Panc1 (cell line): ENCODE measurements at regions not wholly inside any gene's neighbourhood (a gene's known extent, or its start where the extent isn't known, plus 50 kb on each side); places are given as distances from the start of the nearest gene placed in this dataset.
"Not testable (repeated sequence)": the region's sequence is repeated elsewhere in the genome, so short reads cannot be mapped to it uniquely, and the experiment has no call there.

Experiments used
- ATAC-seq: fragments of 200-7000 bp; cut with Tn5 transposase; 2 replicates; pipeline ENCODE4 v1.9.1; 2020; ENCODE audit warnings: mild to moderate bottlenecking, moderate library complexity
- BruUV-seq: library from RNA; stranded (reverse); fragments of 400-500 nt; replicated peaks from 2 replicates; lab custom pipeline; 2021; lab: Mats Ljungman, UMichigan
- CTCF ChIA-PET: fragments of 300-600 bp; sonication (Branson Sonifier 250); formaldehyde crosslinking; loops from one replicate; lab custom pipeline; 2022; ENCODE audit warnings: antibody characterized with exemption; lab: Charles Lee
- POLR2A ChIA-PET: fragments of 300-600 bp; sonication (Branson Sonifier 250); formaldehyde crosslinking; loops from one replicate; lab custom pipeline; 2022; ENCODE audit warnings: antibody characterized with exemption; lab: Charles Lee
- DNase-seq: peaks from one replicate; pipeline ENCODE4 v3.0.0-alpha.2; 2010; ENCODE audit warnings: low read depth, low spot score
- H3K27ac ChIP-seq: 2 replicates; pipeline ENCODE4 v1.5.1; 2011; ENCODE audit warnings: mild to moderate bottlenecking, low read length, inconsistent platforms
- H3K27me3 ChIP-seq: fragments of 200-500 bp; sonication (Bioruptor generic); 2 replicates; pipeline ENCODE4 v1.6.0; 2014; ENCODE audit warnings: low read length, inconsistent platforms; ENCODE audit not compliant: control insufficient read depth, insufficient read depth
- H3K36me3 ChIP-seq: fragments of 200-500 bp; sonication (Bioruptor generic); 2 replicates; pipeline ENCODE4 v1.5.1; 2014; ENCODE audit warnings: inconsistent platforms, mild to moderate bottlenecking, low read length, moderate library complexity; ENCODE audit not compliant: control insufficient read depth, insufficient read depth
- H3K4me1 ChIP-seq: 2 replicates; pipeline ENCODE4 v1.5.1; 2011; ENCODE audit warnings: inconsistent platforms, mild to moderate bottlenecking, low read length, moderate library complexity; ENCODE audit not compliant: control insufficient read depth, insufficient read depth
- H3K4me3 ChIP-seq, 2 experiments: 2 replicates each; pipeline ENCODE4 v1.5.1; 2011 to 2012; ENCODE audit warnings: low read depth in 2 of 2, low read length in 2 of 2, mild to moderate bottlenecking in 2 of 2, inconsistent platforms in 1 of 2, moderate library complexity in 1 of 2
- H3K9me3 ChIP-seq: fragments of 200-500 bp; sonication (Bioruptor generic); 2 replicates; pipeline ENCODE4 v1.5.1; 2014; ENCODE audit warnings: low read depth, mild to moderate bottlenecking, inconsistent platforms, low read length, moderate library complexity; ENCODE audit not compliant: control insufficient read depth, insufficient read depth
- CTCF ChIP-seq: fragments of 450-650 bp; IDR thresholded peaks from 2 replicates; pipeline ENCODE4 v1.5.1; 2017; ENCODE audit warnings: mild to moderate bottlenecking
- POLR2AphosphoS5 ChIP-seq: IDR thresholded peaks from 2 replicates; pipeline ENCODE4 v1.6.1; 2012; ENCODE audit warnings: mild to moderate bottlenecking, low read depth, low read length, moderate library complexity
- REST ChIP-seq, 2 experiments: IDR thresholded peaks; 2 replicates each; pipeline ENCODE4 v1.6.1; 2011 to 2012; ENCODE audit warnings: low read depth in 2 of 2, control low read depth in 1 of 2, low read length in 1 of 2, mild to moderate bottlenecking in 1 of 2, moderate library complexity in 1 of 2; ENCODE audit not compliant: insufficient read depth in 1 of 2
- SIN3A ChIP-seq: IDR thresholded peaks from 2 replicates; pipeline ENCODE4 v1.6.1; 2012; ENCODE audit warnings: low read depth, mild to moderate bottlenecking, low read length, moderate library complexity, borderline replicate concordance; ENCODE audit not compliant: insufficient read depth
- TCF7L2 ChIP-seq: IDR thresholded peaks from 2 replicates; pipeline ENCODE4 v1.6.1; 2011; ENCODE audit warnings: mild to moderate bottlenecking, low read depth, low read length, inconsistent platforms
- in situ Hi-C: cut with HindIII; loops from 2 replicates; pipeline ENCODE4 v1.10.0; 2016; ENCODE audit warnings: low sequenced_read_pairs, low pct_unique_long_range_greater_than_20kb
- intact Hi-C: fragments of 100-400 bp; cut with micrococcal nuclease; formaldehyde crosslinking; loops from one replicate; pipeline ENCODE4 v1.10.0; 2022; ENCODE audit not compliant: unreplicated experiment

GRCh38 chrX:112931900-112932299 lies 91.3 kb upstream of the AMOT start:
- in situ Hi-C loops = no loop called here
- ATAC-seq (no peak), DNase-seq (no peak)
- intact Hi-C loops = no loop called here
- CTCF ChIA-PET = no interaction called here
- BruUV-seq = no TSS peak
- H3K36me3 ChIP-seq = no peaks in the 10 kb centered on the region
- POLR2A ChIA-PET = no interaction called here
- H3K4me1 ChIP-seq = no peaks in the 10 kb centered on the region
- no peak overlapping the region for H3K4me3 ChIP-seq
- no peak overlapping the region for H3K27ac ChIP-seq
- H3K27me3 ChIP-seq = no peaks in the 10 kb centered on the region
- H3K9me3 ChIP-seq = no peaks in the 10 kb centered on the region
- TF ChIP-seq REST (IDR thresholded peaks at IDR 0.05; ENCODE audit: insufficient read depth in 1 of 2, low read depth in 2 of 2, low read length in 1 of 2) (no peak), POLR2AphosphoS5 (no peak)

- ATAC-seq = no peak
- Histone ChIP-seq H3K4me3 (no peak overlapping the region), H3K27ac (no peak overlapping the region), H3K4me1 (no peaks in the 10 kb centered on the region), H3K27me3 (no peaks in the 10 kb centered on the region), H3K9me3 (no peaks in the 10 kb centered on the region), H3K36me3 (no peaks in the 10 kb centered on the region)
- DNase-seq = no peak
- no peak for TF ChIP-seq SIN3A
- TF ChIP-seq CTCF = no peak
- no peak for TF ChIP-seq REST (IDR thresholded peaks at IDR 0.05; ENCODE audit: insufficient read depth in 1 of 2, low read depth in 2 of 2, low read length in 1 of 2)
- no peak for TF ChIP-seq TCF7L2
- no peak for TF ChIP-seq POLR2AphosphoS5
- ChIA-PET CTCF (no interaction called here), POLR2A (no interaction called here)
- in situ Hi-C loops (no loop called here), intact Hi-C loops (no loop called here)
- no TSS peak for BruUV-seq
These were observed 90.8 kb upstream of the AMOT start for GRCh38 chrX:112931478-112931877.

- intact Hi-C loops, H3K36me3 ChIP-seq, POLR2A ChIA-PET, H3K9me3 ChIP-seq, in situ Hi-C loops, BruUV-seq, ATAC-seq, H3K27ac ChIP-seq, DNase-seq, CTCF ChIA-PET, H3K27me3 ChIP-seq, H3K4me3 ChIP-seq, H3K4me1 ChIP-seq: not testable (repeated sequence)
These were observed 82.8 kb upstream of the AMOT start for GRCh38 chrX:112923381-112923780.
